ENCODE measurements at regions not wholly inside any gene's neighbourhood (a gene's known extent, or its start where the extent isn't known, plus 50 kb on each side); places are given as distances from the start of the nearest gene placed in this dataset.
"Not testable (repeated sequence)": the region's sequence is repeated elsewhere in the genome, so short reads cannot be mapped to it uniquely, and the experiment has no call there.

DNA sequence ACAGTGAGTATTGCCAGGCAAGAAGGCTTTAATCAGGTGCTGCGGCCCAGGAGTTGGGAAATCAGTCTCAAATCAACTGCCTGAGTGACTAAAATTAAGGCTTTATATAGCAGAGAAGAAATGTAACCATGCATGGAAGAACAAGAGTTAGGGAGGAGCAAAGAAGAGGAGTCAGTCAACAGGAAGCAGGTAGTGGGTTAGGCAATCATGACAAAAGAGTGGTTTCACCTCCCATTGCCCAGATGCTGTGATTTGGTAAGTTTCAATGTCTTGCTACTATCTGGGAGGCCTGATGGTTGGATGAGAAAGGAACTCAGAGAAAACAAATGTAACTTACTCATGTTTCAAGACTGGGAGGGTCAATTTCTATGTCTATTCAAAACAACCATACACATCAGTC, 998.3 kb downstream of the GATA3 start:
- ATAC-seq (ENCODE audit: low FRiP score), result no peak
- no peak for DNase-seq (ENCODE audit: low spot score)
- TF ChIP-seq, protein P1, sequence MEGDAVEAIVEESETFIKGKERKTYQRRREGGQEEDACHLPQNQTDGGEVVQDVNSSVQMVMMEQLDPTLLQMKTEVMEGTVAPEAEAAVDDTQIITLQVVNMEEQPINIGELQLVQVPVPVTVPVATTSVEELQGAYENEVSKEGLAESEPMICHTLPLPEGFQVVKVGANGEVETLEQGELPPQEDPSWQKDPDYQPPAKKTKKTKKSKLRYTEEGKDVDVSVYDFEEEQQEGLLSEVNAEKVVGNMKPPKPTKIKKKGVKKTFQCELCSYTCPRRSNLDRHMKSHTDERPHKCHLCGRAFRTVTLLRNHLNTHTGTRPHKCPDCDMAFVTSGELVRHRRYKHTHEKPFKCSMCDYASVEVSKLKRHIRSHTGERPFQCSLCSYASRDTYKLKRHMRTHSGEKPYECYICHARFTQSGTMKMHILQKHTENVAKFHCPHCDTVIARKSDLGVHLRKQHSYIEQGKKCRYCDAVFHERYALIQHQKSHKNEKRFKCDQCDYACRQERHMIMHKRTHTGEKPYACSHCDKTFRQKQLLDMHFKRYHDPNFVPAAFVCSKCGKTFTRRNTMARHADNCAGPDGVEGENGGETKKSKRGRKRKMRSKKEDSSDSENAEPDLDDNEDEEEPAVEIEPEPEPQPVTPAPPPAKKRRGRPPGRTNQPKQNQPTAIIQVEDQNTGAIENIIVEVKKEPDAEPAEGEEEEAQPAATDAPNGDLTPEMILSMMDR (IDR thresholded peaks at IDR 0.05), result no peak

GRCh38 chr10:9056521-9056920, 1002.0 kb downstream of the GATA3 start:
- ATAC-seq (ENCODE audit: low FRiP score) (no peak), DNase-seq (ENCODE audit: low spot score) (no peak)
- TF ChIP-seq, protein P1 (IDR thresholded peaks at IDR 0.05), result no peak

- not testable (repeated sequence) for DNase-seq (ENCODE audit: low spot score); ATAC-seq (ENCODE audit: low FRiP score)
These were observed 1002.8 kb downstream of the GATA3 start for GRCh38 chr10:9057293-9057692.

DNA sequence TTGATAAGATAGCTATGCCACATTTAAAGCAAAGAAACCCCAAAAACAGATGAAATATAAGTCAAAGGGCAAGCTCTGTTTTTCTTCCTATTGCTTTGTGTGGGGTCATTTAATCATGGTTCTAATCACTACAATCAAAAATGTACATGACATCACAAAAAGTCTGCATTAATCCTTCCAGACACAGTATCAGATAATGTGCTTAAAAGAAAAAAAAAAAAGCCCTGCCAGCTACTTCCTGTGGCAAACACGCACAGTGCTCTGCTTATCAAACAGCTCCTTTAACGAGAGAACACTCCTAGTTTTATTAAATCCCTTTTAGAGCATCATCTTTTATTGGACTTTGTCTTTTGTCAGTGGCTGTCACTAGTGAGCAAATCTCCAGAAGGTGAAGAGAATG, 1005.8 kb downstream of the GATA3 start:
- TF ChIP-seq, protein P1 (IDR thresholded peaks at IDR 0.05), result no peak
- ATAC-seq (ENCODE audit: low FRiP score) (no peak), DNase-seq (ENCODE audit: low spot score) (no peak)

DNA sequence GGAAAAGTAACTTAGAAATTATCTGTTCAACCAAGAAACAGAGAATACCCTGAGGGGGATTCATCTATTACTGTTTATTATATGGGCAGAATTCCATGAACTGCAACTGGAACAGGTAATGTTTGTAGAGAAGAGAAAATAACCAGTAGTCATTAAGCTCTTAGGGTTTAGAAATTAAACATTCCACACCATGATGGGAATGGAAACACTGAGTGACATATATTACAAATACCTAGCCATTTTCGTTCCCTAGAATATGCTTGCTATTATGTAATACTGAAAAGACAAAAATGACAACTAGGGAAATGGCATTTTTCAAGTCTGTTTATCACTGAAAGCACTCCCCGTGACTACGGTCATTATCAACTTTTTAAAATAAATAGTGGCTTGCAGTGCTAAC, 1007.4 kb downstream of the GATA3 start:
- ATAC-seq (ENCODE audit: low FRiP score), result no peak
- TF ChIP-seq, protein P1 (IDR thresholded peaks at IDR 0.05), result no peak
- no peak for DNase-seq (ENCODE audit: low spot score)

GRCh38 chr10:9066152-9066551, 1011.7 kb downstream of the GATA3 start:
- ATAC-seq (ENCODE audit: low FRiP score) (no peak), DNase-seq (ENCODE audit: low spot score) (no peak)
- TF ChIP-seq, protein P1 (IDR thresholded peaks at IDR 0.05), result no peak

DNA sequence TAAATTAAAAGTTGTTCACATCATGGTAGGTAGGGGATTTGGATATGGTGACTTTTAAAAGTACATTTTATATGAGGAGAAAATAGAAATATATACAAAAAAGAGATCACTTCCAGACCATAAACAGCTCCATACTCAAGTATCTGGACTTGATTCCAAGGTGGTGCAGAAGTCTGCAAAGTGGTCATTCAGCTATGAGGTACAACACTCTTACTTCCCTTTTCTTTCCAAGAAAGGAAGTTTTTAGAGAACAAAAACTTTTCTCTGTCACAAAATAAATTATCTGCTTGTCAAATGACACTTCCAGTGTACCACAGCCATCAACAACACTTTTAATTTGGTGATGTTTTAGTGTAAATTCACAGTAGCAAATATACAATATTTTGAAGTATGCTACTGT, 1013.5 kb downstream of the GATA3 start:
- ATAC-seq (ENCODE audit: low FRiP score), result no peak
- DNase-seq (ENCODE audit: low spot score), result no peak
- TF ChIP-seq, protein P1 (IDR thresholded peaks at IDR 0.05), result no peak

DNA sequence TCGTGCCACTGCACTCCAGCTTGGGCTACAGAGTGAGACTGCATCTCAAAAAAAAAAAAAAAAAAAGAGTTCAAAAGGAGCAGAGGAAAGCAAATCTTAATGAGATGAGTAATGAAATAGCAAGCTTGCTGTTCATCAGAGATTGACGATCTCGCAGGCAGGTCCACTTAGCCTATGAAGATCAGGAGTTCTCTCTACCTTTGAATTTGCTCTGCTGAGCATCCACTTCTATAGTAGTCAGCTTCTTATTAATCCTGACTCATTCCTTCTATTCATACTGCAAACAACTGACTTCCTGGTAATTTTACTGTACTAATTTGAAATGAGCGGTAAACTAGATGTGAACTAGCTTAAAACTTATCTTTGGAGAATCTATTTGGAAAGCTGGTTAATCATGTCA, 1014.6 kb downstream of the GATA3 start:
- ATAC-seq (ENCODE audit: low FRiP score), result no peak
- TF ChIP-seq, protein P1 (IDR thresholded peaks at IDR 0.05), result no peak
- no peak for DNase-seq (ENCODE audit: low spot score)
